Tibial nerve (tissue), 4 donors: ENCODE measurements at regions not wholly inside any gene's neighbourhood (a gene's known extent, or its start where the extent isn't known, plus 50 kb on each side); places are given as distances from the start of the nearest gene placed in this dataset.

Source experiments
- CTCF ChIP-seq, 5 experiments: fragments of 200-600 bp in 3 of 5; fragments of 450-650 bp in 2 of 5; sonication (generic) in 3 of 5; IDR thresholded peaks; one replicate each; pipeline ENCODE4 v1.5.1; 2016 to 2019; ENCODE audit warnings: antibody characterized with exemption in 5 of 5, mild to moderate bottlenecking in 3 of 5, moderate library complexity in 2 of 5
- EP300 ChIP-seq, 2 donors: sonication (generic); formaldehyde crosslinking; IDR thresholded peaks; one replicate each; pipeline ENCODE4 v1.6.1; 2017; ENCODE audit warnings: antibody characterized with exemption in 2 of 2, mild to moderate bottlenecking in 1 of 2
- POLR2A ChIP-seq, 2 donors: fragments of 450-650 bp; IDR thresholded peaks; one replicate each; pipeline ENCODE4 v1.6.1; 2017; ENCODE audit warnings: antibody characterized with exemption in 2 of 2, mild to moderate bottlenecking in 2 of 2, moderate library complexity in 2 of 2

- no peak for TF ChIP-seq CTCF (IDR thresholded peaks at IDR 0.05)
- no peak for TF ChIP-seq EP300 (IDR thresholded peaks at IDR 0.05)
- TF ChIP-seq POLR2A (IDR thresholded peaks at IDR 0.05) = no peak
Measured at GRCh38 chr17:77313831-77314230, 173.1 kb downstream of the SEC14L1 start.
